ENCODE measurements at regions not wholly inside any gene's neighbourhood (a gene's known extent, or its start where the extent isn't known, plus 50 kb on each side); places are given as distances from the start of the nearest gene placed in this dataset.

GRCh38 chr10:101284101-101284743 lies 55.0 kb upstream of the LBX1 start:
- TF ChIP-seq YY1 (IDR thresholded peaks at IDR 0.05; ENCODE audit: insufficient read depth, insufficient read length) = no peak
- TF ChIP-seq SUZ12 (IDR thresholded peaks at IDR 0.05; ENCODE audit: extremely low read depth, insufficient read depth, insufficient read length) = no peak
- no peak for TF ChIP-seq ZNF274 (IDR thresholded peaks at IDR 0.05; ENCODE audit: low read depth, low read length)
